Right lung (tissue), 2 donors: ENCODE measurements at regions not wholly inside any gene's neighbourhood (a gene's known extent, or its start where the extent isn't known, plus 50 kb on each side); places are given as distances from the start of the nearest gene placed in this dataset.

Experiments
- DNase-seq, 2 donors: peaks; one replicate each; pipeline ENCODE4 v3.0.0-alpha.2; 2013

GRCh38 chr10:110413903-110414547, 83.7 kb upstream of the DUSP5 start:
- no peak for DNase-seq

DNA sequence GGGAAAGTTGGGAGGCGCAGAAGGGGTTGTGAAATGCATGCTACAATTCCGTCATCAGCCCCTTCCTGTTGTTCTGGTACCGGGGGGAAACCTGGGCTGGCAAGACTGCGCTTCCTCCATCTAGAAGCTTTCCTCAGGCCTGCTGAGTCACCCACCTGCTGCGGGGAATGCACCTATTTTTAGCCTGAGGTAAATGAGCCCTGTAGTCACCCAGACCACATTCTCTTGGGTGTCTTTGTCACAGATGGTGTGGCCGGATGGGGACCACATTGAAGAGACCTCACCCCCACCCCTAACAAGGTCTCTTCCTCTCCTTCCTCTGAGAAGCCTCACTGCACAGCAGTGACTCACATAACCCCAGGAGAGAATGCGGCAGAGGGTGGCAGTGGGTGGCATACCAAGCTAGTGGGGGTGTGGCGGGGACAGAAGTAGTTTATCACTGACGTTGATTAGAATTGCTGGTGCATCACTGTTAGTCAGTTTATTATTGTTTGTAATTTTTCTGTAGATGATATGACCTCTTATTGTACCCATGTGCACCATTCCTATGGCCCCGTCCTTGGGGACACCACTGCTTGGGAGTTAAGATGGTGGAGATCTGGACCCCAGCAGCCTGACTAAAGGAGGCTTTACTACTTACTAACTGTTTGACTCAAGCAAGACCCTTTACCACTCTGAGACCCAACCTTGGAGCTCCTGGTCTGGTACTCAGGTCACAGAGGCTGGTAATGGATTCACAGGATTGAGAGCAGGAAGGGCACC, 83.0 kb upstream of the DUSP5 start:
- DNase-seq: no peak

DNA sequence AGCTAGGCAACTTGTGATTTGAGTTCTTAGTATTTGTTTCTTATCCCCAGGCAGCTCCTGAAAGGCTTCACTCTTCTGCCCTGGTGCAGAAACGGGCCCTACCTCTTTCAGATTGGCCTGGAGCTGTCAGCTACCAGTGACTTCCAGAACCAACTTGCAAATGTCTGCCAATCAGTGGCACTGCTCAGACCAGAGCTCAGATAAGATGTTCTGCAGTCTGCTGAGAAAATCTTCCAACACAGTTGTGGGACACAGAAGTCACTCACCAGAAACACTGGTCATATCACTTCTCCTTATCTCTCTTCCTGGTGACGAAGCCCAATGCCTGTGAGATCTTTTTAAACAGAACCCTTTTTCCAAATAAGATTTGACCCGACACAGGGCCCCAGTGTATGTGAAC, 81.9 kb upstream of the DUSP5 start:
- DNase-seq: no peak

- no peak for DNase-seq
Observed at GRCh38 chr10:110416776-110417711, 80.7 kb upstream of the DUSP5 start.

DNA sequence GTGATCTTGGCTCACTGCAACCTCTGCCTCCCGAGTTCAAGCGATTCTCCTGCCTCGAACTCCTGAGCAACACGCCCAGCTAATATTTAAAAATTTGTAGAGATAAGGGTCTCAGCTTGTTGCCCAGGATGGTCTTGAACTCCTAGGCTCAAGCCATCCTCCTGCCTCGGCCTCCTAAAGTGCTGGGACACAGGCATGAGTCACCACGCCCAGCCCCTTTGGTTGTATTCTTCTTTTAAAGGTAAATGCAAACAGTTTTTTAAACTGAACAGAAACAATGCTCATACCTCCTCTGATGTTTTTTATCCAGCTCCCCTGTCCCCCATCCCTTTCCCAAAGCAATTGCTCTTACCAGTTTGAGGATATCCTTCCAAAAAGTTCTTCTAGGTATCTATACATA, 79.5 kb upstream of the DUSP5 start:
- DNase-seq: no peak

DNA sequence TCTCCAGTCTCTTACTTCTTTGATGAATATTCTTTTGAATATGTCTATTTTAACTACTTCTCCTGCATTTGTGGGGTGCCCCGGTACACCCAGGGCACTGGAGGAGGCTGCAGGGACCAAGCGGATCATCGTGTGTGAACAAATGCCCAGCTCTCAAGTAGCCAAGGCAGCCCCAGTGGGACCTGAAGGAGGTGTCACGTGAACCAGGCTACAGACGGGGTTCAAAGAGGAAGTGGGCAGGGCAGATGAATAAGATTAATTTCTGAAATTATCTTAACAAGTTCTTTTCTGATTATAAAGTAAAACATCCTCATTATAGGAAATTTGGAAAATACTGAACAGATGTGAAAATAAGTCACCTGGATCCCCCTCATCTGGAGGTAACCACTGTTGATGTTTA, 78.4 kb upstream of the DUSP5 start:
- no peak for DNase-seq

DNA sequence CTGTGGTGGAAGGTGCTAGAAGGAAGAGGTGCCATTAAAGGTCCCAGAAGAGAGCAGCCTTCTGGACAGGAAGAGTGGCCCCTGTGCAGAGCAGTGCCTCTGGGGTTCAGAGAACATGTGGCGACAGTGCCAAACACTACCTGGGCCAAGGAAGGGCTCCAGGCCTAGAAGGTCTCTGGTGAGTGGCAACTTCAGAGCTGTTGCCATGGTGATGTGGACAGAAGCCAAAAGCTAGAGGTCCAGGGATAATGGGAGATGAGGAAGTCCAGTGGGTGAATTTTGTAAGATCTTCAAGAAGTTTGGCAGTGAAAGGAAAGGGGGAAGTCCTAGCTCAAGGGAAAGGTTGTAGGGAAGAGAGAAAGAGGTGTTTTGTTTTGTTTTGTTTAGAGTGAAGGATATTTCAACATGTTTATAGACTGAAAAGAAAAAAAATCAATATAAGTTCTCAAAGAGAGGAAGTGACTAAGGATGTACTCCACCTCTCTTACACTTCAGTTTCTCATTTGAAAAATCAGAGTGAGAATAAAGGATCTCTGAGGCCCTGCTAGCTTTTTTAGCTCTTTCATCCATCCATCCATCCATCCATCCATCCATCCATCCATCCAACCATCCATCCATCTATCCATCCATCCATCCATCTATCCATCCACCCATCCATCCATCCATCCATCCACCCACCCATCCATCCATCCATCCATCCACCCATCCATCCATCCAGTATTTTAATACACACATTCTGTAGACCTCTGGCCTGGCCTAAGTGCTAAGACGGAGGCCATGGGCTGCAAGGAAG, 77.1 kb upstream of the DUSP5 start:
- DNase-seq: no peak

DNA sequence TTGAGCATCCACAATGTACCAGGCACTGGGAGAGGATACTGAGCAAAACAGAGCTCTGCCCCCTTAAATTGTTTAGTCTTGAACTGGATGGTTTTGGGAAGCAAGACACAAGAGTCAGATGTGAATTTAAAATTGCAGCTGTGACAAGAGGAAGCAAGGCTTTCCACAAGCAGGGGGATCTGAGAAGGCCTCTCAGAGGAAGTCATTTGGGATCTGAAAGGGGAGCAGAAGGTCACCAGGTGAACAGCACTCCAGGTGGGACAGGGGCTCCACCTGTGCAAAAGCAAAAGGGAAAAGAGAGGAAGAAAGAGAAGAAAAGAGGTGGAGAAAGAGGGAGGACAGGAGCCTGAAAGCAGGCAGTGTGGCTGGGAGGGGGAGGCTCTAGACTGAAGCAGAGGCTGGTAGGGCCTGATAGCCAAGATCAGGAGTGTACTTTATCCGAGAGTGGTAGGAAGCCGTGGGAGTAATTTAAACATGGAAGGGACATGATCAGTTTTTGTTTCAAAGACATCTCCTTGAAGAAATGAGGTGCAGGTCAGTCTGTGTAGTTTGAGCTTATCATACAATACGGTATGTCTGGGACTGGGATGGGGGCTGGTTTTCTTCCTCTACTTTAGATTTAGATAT, 76.1 kb upstream of the DUSP5 start:
- no peak for DNase-seq

DNA sequence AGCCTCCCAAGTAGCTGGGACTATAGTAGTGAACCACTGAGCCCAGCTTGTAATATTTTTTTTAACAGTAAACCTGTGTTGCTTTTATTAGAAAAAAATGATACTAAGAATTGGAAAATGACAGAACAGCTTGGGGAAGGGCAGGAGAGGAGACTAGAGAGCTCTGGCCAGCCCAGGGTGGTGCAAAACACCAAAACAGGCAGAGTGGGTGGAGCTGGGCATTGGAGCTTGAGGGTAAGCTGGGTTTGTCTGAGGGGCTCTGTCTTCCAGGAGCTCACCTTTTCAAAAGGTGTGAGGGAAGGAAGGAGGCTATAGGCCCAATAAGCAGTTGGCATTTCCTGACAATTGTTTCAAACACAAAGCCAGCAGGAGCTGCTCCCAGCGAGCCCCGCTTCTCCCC, 75.2 kb upstream of the DUSP5 start:
- no peak for DNase-seq

- no peak for DNase-seq
Observed at GRCh38 chr10:110423650-110424049, 74.1 kb upstream of the DUSP5 start.

- DNase-seq: no peak
Observed at GRCh38 chr10:110425684-110426293, 71.9 kb upstream of the DUSP5 start.

GRCh38 chr10:110426294-110427181, 71.2 kb upstream of the DUSP5 start:
- no peak for DNase-seq

DNA sequence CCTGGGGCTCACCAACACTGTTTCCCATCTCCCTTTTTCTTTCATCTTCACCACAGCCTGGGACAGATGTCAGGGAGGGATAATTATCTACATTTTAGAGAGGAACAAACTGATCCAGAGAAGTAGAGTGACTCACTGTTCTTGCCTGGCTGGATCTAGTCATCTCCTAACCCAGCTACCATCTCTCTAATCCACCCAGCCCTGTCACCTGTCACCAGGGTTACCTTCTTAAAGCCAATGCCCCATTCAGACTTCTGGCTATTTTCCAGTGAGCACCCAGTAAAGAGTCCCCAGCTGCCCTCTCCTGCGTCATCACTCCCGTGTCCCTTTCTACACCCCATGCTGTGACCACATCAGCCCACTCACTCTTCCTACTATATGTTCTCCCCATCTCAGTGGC, 68.4 kb upstream of the DUSP5 start:
- no peak for DNase-seq

GRCh38 chr10:110430340-110431273, 67.1 kb upstream of the DUSP5 start:
- no peak for DNase-seq

DNA sequence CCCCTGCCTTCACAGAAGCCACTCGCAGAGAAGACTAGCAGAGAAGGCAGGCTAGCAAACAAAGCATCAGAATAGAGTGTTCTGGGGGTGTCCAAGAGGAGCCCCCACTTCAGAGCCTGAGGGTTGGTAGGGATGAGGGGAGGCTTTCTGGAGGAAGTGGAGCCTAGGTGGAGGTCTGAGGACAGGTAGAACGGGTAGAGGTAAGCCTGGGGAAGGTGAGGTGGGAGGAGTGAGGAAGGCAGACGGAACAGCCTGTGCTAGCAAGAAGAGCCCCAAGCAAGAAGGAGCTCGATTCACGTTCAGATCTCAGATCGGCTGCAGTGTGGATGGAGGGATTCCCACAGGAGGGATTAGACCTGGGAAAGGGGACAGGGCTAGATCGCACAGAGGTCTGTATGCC, 66.0 kb upstream of the DUSP5 start:
- DNase-seq: no peak

GRCh38 chr10:110432084-110432483, 65.6 kb upstream of the DUSP5 start:
- DNase-seq: no peak

DNA sequence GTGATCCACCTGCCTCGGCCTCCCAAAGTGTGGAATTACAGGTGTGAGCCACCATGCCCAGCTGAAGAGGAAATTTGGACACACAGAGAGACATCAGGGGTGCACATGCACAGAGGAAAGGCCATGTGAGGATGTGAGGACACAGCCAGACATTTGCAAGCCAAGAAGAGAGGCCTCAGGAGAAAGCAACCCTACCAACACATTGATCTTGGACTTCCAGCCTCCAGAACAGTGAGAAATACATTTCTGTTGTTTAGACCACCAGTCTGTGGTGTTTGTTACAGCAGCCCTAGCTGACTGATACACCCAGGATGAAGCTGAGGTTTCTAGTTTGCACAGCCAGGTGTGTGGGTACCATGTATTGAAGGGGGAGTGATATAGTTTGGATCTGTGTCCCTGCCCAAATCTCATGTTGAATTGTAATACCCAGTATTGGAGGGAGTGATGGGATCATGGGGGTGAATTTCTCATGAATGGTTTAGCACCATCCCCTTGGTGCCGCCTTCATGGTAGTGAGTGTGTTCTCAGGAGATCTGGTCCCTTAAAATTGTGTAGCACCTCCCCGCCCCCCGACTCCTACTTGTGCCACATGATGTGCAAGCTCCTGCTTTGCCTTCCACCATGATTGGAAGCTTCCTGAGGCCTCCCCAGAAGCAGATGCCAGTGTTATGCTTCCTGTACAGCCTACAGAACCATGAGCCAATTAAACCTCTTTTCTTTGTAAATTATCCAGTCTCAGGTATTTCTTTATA, 64.7 kb upstream of the DUSP5 start:
- no peak for DNase-seq

DNA sequence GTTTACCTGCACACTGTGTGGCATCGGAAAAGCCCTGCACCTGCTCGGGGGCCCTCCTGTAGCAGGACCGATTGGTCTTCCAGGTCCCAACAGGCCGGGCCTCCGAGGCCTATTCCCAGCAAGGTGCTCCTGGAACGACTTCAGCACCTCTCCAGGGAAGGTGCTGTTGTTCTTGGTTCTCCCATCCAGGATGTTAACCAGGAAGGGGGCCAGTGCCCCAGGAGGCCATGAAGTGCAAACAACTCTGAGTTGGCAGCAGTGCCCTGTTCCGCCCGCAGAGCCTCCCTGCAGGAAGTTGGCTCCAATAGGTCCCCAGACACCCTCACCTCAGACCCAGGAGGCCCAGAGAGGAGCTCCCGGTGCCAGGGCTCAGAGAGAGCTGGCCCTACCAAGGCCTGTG, 64.0 kb upstream of the DUSP5 start:
- no peak for DNase-seq
